ENCODE measurements at regions not wholly inside any gene's neighbourhood (a gene's known extent, or its start where the extent isn't known, plus 50 kb on each side); places are given as distances from the start of the nearest gene placed in this dataset.

DNA sequence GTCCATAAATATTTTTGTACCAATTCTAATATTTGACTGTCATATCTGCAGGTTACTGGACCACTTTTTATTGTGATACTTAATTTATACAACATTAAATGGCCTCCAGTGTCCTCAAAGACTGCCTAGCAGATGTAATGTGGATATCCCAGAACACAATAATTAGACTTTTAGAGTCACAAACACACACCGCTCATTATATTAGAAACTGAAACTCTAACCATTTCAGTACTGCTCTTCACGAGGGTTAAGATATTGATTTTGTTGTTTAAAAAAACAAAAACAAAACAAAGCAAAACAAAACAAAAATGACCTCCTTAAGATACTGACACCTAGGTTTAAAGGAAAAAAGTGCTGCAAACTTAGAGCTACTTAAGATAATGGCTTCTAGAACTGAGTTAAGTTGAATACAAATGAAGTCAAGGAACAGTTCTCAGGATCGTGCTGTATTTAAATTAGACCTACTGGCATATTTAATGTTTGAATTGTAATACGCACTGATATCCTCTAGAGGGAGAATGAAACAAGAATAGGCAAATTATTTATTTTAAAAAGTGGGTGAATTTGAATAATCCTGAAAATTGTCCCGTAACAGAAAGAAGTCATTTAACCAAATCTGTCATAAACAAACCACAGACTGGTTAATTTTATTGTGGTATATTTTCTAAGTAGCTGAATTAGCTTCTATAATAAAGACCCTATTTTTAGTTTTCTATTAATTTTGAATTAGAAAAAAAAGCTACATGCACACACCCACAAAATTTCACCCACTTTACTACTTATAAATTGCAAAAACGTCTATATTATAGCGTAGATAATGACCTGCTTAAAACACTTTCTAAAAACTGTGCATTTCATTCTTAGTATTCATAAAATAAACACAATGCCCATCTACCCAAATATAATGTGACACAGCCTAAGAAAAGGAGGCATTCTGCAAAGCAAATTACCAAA, 395.2 kb upstream of the DCN start:
- TF ChIP-seq, protein P1, sequence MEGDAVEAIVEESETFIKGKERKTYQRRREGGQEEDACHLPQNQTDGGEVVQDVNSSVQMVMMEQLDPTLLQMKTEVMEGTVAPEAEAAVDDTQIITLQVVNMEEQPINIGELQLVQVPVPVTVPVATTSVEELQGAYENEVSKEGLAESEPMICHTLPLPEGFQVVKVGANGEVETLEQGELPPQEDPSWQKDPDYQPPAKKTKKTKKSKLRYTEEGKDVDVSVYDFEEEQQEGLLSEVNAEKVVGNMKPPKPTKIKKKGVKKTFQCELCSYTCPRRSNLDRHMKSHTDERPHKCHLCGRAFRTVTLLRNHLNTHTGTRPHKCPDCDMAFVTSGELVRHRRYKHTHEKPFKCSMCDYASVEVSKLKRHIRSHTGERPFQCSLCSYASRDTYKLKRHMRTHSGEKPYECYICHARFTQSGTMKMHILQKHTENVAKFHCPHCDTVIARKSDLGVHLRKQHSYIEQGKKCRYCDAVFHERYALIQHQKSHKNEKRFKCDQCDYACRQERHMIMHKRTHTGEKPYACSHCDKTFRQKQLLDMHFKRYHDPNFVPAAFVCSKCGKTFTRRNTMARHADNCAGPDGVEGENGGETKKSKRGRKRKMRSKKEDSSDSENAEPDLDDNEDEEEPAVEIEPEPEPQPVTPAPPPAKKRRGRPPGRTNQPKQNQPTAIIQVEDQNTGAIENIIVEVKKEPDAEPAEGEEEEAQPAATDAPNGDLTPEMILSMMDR (IDR thresholded peaks at IDR 0.05; ENCODE audit: low read depth, low read length): peak; percentile 45
- DNase-seq (ENCODE audit: extremely low read depth, low read depth): no peak

- DNase-seq (ENCODE audit: extremely low read depth, low read depth): no peak
- TF ChIP-seq, protein P1 (IDR thresholded peaks at IDR 0.05; ENCODE audit: low read depth, low read length): no peak
Measured at GRCh38 chr12:91576432-91576831, 393.8 kb upstream of the DCN start.

GRCh38 chr12:91575630-91576029, 393.0 kb upstream of the DCN start:
- no peak for DNase-seq (ENCODE audit: extremely low read depth, low read depth)
- TF ChIP-seq, protein P1 (IDR thresholded peaks at IDR 0.05; ENCODE audit: low read depth, low read length): no peak

DNA sequence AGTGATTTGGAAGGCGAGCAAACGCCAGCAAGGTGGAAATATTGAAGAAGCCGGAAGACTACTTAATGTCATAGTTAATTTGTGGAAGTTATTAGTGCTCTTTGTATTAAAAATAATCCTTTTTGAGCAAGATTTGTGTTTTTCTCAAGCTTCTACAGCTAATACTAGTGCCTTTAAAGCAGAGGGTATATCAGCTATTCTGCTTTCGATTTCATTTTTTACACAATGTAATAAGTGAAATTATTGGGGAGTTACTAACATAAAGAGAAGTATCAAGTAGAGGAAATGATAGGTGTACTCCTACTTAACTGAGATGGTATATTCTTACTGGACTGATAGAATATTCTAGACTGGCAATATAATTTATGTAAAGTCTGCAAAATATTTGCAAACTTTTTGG, 392.4 kb upstream of the DCN start:
- no peak for DNase-seq (ENCODE audit: extremely low read depth, low read depth)
- TF ChIP-seq, protein P1 (IDR thresholded peaks at IDR 0.05; ENCODE audit: low read depth, low read length): no peak

- TF ChIP-seq, protein P1 (IDR thresholded peaks at IDR 0.05; ENCODE audit: low read depth, low read length): no peak
- DNase-seq (ENCODE audit: extremely low read depth, low read depth): no peak
Measured at GRCh38 chr12:91574391-91574790, 391.8 kb upstream of the DCN start.

- TF ChIP-seq, protein P1 (IDR thresholded peaks at IDR 0.05; ENCODE audit: low read depth, low read length): no peak
- DNase-seq (ENCODE audit: extremely low read depth, low read depth): no peak
Measured at GRCh38 chr12:91572869-91573268, 390.3 kb upstream of the DCN start.

- TF ChIP-seq, protein P1 (IDR thresholded peaks at IDR 0.05; ENCODE audit: low read depth, low read length): no peak
- no peak for DNase-seq (ENCODE audit: extremely low read depth, low read depth)
Measured at GRCh38 chr12:91567100-91567485, 384.5 kb upstream of the DCN start.
